C4-2B (cell line): ENCODE measurements at regions not wholly inside any gene's neighbourhood (a gene's known extent, or its start where the extent isn't known, plus 50 kb on each side); places are given as distances from the start of the nearest gene placed in this dataset.

ENCODE experiments used
- ZFX ChIP-seq: fragments of 450-650 bp; IDR thresholded peaks from 2 replicates; pipeline ENCODE4 v1.6.1; 2017
- TF ChIP-seq, protein P1 (sequence below): fragments of 450-650 bp; conservative IDR thresholded peaks from 2 replicates; pipeline ENCODE4 v1.5.1; 2017; ENCODE audit warnings: mild to moderate bottlenecking

GRCh38 chr5:93929131-93929530 lies 187.7 kb upstream of the POU5F2 start:
- TF ChIP-seq, protein P1, sequence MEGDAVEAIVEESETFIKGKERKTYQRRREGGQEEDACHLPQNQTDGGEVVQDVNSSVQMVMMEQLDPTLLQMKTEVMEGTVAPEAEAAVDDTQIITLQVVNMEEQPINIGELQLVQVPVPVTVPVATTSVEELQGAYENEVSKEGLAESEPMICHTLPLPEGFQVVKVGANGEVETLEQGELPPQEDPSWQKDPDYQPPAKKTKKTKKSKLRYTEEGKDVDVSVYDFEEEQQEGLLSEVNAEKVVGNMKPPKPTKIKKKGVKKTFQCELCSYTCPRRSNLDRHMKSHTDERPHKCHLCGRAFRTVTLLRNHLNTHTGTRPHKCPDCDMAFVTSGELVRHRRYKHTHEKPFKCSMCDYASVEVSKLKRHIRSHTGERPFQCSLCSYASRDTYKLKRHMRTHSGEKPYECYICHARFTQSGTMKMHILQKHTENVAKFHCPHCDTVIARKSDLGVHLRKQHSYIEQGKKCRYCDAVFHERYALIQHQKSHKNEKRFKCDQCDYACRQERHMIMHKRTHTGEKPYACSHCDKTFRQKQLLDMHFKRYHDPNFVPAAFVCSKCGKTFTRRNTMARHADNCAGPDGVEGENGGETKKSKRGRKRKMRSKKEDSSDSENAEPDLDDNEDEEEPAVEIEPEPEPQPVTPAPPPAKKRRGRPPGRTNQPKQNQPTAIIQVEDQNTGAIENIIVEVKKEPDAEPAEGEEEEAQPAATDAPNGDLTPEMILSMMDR = no peak
- TF ChIP-seq ZFX = no peak
